ENCODE measurements at regions not wholly inside any gene's neighbourhood (a gene's known extent, or its start where the extent isn't known, plus 50 kb on each side); places are given as distances from the start of the nearest gene placed in this dataset.
"Not testable (repeated sequence)": the region's sequence is repeated elsewhere in the genome, so short reads cannot be mapped to it uniquely, and the experiment has no call there.

DNA sequence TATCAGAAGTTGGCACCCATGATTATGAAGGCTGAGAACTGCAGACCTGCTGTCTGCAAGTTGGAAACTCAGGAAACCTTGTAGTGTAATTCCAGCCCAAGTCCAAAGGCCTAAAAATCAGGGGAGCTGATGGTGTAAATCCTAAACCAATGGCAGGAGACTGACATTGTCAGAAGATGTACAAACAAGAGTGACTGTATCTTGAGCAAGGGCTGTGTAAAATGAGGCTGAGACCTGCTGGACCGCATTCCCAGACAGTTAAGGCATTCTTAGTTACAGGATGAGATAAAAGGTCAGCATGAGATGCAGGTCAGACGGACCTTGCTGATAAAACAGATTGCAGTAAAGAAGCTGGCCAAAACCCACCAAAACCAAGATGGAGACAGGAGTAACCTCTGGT is 147.7 kb downstream of the COG6 start:
- DNase-seq (ENCODE audit: low read depth): no peak

DNA sequence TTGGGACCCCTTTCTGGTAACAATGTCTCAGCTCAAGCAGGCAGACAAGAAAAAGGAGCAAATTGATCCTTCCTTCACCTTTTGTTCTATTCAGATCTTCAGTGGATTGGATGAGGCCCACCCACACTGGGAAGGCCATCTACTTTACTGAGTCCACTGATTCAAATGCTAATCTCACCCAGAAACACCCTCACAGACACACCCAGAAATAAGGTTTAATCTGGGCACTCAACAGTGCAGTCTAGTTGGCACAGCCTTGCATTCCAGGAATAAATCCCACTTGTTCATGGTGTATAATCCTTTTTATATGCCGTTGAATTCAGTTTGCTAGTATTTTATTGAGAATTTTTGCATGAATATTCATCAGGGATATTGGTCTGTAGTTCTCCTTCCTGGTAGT is 148.4 kb downstream of the COG6 start:
- DNase-seq (ENCODE audit: low read depth): no peak

DNA sequence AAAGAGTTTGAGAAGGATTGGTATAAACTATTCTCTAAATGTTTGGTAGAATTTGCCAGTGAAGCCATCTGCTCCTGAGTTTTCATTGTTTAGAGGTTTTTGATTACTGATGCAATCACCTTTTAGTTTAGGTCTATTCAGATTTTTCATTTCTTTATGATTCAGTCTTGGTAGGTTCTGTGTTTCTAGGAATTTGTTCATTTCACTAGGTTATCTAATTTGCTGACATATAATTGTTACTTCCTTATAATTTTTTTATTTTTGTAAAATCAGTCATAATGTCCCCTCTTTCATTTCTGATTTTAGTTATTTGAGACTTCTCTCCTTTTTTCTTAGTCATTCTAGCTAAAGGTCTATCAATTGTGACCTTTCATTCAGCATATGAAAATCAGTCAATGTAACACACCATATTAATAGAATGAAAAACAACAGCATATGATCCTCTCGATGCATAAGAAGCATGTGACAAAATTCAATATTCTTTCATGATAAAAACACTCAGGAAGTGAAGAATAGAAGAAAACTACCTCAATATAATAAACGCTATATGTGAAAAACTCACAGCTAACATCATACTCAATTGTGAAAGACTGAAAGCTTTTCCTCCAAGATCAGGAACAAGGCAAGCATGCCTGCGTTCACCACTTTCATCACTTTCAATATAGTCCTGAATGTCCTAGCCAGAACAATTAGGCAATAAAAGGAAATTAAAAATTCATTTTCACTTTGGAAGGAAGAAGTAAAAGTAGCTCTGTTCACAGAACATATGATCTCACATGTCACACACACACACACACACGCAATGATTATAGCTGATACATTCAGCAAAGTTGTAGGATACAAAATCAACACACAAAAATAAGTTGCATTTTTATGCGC is 149.1 kb downstream of the COG6 start:
- no peak for DNase-seq (ENCODE audit: low read depth)

DNA sequence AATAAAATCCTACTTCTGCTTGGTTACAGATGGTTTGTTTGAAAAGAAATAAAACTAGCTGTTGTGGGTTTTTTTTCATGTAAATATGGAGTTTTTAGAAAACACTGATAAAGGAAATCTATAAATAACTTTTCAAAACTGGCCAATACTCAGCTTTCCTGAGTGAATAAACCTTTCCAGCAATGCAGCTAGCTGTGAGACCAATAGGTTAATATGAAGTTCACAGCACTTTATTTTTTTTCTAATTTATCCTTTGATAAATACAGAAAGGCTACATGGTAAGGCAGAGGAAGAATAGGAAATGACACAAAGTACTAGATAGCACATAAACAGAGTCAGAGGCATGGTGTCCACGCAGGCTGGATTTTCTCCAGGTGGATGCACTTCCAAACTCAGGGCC is 154.0 kb downstream of the COG6 start:
- no peak for DNase-seq (ENCODE audit: low read depth)

DNA sequence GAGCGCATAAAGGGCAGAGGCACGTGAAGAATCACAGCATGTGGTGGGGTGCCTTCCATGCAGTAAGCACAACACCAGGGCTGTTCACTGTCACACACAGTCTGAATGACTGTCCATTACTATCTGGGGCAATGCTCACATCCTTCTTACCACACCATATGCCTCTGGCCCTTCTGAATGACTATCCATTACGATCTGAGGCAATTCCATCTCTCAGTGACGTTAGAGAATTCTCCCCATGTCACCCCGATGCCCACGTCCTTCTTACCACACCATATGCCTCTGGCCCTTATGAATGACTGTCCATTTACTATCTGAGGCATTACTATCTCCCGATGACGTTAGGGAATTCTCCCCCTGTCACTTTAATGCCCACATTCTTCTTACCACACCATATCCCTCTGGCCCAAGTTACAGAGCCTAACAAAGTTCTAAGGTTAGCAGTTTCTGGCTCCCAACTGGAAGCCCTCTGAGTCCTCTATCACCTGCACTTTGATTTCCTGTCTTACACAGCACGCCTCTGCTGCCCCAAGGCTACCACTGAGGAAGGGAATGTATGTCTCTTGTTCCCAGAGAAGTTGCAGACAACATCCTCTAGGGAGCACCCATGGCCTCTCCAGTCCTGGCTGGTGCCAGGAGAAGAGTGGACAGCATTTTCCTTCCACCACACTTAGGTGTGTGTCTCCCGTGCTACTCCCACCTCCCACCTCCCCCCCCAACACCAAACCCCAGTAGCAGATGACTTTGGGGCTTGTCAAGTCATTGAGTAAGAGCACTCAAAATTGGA is 154.8 kb downstream of the COG6 start:
- no peak for DNase-seq (ENCODE audit: low read depth)

DNA sequence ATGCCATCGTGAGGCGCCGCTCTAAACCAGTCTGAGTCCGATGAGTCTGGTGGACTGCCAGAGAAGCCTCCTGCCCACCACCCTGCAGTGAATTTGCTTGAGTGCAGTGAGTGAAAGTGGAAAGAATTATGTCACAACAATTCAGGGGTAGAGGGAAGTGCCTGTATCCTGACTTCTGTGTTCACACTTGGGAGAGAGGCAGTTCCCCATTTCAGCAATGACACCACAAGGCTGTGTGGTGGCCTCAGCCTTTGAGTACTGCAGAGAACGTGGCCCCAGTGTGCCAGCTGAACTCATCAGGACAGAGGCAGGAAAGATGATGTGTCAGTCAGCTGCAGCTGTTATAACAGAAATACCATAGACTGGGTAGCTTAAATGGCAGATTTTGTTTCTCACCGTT is 155.6 kb downstream of the COG6 start:
- DNase-seq (ENCODE audit: low read depth): no peak

DNA sequence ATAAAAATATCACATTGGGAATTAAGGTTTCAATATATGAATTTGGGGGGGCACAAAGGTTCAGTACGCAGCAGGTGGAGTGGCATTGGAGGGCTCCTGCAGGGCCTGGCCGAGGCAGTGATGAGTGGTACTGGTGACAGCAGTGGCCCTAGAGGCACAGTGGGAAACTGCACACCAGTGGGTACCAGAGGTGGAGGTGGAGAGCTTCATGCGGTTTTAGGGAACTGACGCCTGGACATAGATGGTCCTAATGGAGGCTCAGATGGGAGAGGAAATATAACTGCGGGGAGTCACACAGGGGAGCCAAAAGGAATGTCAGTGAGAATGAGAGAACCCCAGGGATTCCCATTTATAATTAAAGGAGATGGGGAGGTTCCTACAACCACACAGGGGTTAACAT is 156.2 kb downstream of the COG6 start:
- no peak for DNase-seq (ENCODE audit: low read depth)

DNA sequence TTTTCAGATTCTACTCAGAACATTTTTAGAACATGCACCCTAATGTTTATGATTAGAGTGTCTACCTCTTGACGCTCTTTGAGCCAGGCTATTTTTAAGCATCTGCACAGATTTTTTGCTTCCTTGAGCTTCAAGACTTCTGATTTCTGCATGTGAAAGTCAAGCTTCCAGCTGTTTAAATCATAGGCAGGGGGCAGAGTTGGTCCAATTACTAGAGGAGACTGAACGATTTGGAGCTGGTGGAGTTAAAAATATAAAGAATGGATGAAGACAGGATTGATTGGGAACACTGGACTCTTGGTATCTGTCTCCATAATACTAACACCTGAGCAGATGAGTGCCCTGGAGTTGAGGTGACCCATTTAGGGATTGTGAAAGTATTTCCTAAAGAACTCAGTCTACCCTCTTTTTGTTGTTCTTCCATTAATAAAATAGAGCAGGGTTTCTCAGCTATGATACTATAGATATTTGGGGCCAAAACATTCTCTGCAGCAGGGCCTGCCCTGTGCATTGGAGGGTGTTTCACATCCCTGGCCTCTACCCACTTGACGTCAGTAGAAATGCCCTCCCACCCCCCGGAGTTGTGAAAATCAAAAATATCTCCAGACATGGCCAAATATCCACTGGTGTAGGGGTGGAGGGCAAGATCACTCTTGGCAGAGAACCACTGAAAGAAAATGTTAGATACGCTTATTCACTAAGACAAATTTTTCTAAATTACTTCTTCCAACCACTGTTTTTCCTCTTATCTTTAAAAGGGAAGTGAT is 160.1 kb downstream of the COG6 start:
- no peak for DNase-seq (ENCODE audit: low read depth)

DNA sequence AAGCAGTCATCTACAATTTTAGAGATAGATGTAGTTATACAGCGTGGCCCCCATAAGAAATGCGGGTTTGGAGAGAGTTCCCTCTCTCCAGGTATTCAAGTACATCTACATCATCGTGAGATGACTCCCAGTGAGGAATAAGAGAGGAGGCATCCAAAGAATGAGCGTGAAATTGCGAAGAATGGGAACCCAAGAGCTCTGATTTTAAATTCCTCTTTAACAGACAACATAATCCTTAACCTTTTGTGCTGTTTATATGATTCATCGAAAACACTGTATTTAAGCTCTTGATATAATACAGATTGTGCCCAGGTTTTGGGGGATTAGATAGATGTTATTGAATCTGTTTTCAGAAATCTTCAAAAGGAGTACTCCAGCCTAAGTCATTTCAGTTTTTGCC is 161.5 kb downstream of the COG6 start:
- no peak for DNase-seq (ENCODE audit: low read depth)

DNA sequence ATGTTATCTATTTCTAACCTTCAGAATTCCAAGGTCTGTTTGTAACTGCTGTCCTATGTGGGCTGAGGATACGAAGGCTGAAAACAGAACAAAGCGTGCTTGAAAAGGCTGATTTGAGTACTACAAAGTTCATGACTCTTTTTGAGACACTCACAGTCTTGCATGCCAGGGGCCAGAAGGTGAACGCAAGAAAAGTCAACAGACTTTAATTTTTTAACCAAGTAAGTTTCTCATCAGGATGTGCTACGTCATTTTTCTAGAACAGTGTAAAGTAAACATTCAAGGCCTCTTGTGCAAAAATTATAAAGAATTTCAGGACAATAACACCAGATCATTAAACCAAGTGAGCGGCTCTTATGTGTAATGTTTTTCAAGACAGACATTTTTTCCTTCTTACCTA is 163.5 kb downstream of the COG6 start:
- no peak for DNase-seq (ENCODE audit: low read depth)

DNA sequence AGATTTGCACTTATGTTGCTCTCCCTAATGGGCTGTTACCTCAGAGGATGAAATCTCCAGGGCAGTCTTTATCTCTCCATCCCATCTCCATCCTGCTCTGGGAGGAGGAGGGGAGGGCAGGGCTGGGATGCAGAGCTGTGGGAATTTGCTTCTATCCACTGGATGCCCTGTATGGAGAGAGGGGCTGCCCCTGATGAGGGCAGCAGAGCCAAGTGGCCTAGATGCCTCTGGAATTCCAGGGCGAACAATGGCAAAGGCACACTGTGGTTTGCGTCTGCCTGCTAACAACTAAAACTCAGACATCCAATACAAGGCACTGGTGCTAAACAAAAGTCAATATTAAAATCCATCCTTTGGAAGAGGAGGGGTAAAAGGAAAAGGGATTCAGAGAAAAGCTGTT is 165.1 kb downstream of the COG6 start:
- DNase-seq (ENCODE audit: low read depth): no peak

DNA sequence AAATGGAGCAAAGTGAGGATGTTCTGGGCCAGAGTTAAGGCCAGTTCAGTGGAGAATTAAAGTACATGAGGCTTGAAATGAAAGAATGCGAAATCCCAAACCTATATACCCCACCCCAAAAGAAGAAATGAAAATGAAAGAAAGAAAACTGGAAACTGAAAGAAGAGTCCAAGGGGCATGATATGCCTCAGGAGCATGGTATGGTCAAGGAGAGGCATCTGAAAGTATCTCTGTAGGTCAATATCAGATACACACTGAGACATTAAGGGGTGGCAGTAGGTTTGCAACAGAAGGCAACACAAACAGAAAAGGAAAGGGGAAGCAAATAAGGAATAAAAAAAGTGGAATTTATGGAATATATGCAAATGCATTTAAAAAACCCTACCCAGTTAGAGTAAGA is 166.5 kb downstream of the COG6 start:
- no peak for DNase-seq (ENCODE audit: low read depth)

DNA sequence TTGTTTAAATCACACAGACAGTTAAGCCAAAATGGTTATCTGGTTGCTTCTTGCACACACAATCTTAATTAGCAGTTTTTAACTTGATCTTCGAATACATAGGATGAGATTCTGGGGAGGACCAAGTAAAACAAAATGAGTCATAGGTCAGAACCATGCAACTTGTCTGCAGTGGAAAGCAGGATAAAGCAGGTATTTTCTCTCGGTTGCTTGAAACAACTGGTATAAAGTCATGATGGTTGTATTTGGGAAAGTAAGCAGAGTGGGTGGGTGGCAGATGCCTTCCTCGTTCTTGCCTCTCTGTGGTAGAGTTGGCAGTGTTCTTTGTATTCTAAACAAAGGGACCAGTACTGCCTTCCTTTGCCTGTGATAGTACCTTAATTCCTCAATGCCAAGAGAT is 167.0 kb downstream of the COG6 start:
- DNase-seq (ENCODE audit: low read depth): no peak

DNA sequence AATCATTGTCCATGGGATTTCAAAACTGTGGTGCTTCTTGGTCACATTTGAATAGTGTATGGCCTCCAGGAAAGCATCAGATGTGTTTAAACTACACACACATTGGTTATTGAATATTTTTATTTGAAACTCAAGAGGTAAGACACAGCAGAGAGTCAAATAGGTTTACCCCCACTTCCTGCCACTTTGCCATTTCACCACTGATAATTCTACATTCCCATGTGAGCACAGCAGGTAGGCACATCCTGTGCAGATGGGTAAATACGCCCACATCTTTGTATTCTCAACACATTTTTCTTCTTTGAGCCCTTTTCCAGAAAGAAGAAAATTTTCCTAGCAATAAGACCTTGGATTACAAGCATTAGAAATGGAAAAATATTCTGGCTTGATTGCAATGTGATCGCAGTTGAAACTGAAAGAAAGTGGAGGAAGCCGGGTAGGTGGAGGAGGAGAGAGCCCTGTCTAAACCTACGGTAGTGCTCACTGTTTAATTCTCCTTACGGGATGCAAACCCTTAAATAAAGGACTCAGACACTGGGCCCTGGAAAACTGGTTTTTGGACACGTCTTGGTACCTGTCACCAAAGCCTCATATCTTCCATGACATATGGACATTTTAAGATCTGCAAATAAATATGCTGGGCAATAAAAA is 167.7 kb downstream of the COG6 start:
- no peak for DNase-seq (ENCODE audit: low read depth)

DNA sequence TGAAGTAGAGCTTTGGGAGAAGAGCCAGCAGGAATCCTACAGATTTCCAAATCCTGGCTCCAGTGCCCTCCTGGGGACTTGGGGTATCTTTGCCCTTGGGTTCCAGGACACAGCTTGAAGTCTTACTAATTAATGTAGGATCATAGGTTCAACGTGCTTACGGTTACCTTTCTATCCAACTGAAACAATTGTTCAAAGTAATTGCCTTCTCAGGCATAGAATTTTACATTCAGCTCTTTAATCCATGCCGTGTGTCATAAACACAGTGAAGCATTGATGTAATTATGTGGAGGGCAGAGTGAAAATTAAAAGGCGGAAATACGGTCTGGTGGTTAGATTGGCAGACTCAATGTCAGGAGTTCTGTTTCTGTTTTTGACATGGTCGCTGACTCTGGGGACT is 170.4 kb downstream of the COG6 start:
- no peak for DNase-seq (ENCODE audit: low read depth)

DNA sequence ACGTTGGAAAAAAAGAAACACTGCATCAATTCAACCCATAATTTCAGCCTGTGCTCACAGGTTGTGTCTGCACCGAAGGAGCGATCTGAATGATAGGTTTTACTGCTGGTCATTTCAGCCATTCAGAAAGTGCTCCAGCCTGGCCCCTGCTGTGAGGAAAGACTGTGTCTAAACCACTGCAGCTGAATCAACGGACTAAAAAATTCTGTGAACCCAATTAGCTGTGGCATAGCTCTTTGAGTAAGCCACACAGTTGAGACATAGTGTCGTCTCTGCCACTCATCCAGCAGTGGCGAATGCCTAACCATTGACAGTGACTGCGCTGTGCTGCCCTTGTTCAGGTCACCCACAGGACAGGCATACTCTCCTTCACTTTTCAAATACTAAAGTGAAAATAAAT is 179.8 kb downstream of the COG6 start:
- no peak for DNase-seq (ENCODE audit: low read depth)

DNA sequence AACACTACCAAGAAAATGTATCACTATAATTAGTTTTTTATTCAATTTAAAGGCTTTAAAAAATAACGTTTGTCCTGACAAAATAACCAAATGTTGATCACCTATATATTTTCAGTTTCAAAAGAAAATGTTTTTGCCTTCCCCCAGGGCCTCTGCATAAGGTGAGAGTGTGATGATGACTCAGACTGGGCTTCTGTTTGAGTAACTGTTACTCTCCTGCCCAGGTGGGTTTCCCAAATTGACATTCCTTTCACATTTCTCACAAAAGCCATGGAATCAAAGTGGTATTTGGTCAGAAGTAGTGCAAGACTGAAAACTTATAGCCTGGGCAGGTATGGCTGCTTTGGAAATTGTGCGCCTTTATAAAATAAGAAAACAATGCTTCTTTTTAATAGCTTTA is 180.6 kb downstream of the COG6 start:
- DNase-seq (ENCODE audit: low read depth): no peak

DNA sequence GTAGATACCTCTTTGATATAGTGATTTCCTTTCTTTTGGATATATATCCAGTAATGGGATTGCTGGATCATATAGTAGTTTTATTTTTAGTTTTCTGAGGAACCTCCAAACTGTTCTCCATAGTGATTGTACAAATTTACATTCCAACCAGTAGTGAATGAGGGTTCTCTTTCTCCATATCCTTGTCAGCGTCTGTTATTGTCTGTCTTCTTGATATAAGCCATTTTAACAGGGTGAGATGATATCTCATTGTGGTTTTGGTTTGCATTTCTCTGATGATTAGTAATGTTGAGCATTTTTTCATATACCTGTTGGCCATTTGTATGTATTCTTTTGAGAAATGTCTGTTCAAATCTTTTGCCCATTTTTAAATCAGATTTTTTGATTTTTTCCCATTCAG is 182.4 kb downstream of the COG6 start:
- DNase-seq (ENCODE audit: low read depth): not testable (repeated sequence)

DNA sequence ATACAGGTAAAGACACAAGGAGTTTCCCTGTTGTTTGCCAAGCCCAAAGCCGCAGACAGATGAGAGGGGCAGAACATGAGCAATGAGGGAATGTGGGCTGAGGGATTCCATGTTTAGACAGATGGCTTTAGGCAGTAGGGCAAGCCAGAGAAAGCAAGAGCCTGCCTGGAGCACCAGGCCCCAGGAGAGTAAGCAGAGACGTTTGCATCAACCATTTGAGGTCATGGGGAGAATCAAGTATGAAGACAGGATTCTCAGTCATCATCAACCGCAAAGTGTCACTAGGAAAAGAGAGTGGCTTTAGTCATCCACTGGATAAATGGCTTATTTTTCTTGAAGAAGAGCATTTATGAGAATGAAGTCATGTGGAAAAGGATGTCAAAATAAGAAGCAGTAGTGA is 184.7 kb downstream of the COG6 start:
- no peak for DNase-seq (ENCODE audit: low read depth)

DNA sequence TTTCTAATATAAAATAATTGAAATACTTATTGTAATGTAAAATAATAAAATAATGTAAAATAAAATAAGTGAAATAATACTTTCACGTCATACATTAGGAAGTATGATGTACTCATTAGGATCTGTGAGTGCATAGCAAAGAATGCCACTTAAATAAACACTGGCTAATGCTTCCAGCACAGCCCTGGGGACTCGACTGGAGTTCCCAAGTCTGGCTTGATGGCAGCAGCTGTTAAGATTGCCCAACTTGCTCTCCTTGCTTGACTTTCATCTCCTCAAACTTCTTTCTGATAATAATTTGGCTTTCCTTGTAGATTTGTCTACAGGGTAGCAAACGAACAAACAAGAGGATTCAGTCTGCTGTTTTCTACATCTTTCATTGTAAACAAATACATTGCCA is 191.9 kb downstream of the COG6 start:
- no peak for DNase-seq (ENCODE audit: low read depth)

DNA sequence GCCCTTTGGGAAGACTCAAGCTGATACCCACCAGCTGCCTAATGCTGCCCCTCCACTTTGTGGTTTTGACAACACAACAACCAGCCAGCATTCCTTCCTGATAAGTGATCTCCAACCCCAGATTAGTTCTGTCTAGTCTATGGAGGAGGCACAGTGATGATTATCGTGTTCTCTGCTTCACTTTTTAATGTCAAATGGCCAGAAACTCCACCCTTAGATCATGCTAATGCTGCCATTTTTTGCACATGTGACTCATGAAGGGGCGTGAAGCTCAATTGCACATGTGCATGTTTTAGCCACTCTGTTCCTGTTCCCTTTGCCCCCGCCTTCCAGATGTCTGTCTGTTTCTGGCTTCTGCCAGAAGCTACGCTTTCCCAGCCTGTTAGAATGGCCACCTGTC is 199.8 kb downstream of the COG6 start:
- no peak for DNase-seq (ENCODE audit: low read depth)

DNA sequence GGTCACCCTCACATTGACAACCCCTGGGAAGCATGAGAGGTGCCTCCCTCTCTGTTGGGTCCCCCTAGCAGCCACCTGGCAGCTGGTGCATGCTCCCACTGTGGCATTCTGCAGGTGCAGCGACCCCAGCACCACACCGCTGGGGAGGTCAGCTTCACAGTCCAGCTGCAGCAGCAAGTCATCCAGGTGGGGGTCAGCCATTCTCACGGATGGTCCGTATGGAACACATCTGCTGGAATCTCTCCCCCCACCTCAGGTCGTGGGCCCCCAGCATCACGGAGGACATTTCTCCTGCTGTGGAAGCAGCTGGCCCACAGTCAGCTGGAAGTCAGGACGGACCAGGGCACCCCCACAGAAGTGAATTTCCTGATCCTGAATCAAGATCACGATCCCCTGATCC is 201.3 kb downstream of the COG6 start:
- no peak for DNase-seq (ENCODE audit: low read depth)

Measured in forelimb muscle (tissue), 1 donor.